GM19372 (cell line): ENCODE measurements at regions not wholly inside any gene's neighbourhood (a gene's known extent, or its start where the extent isn't known, plus 50 kb on each side); places are given as distances from the start of the nearest gene placed in this dataset.

ENCODE experiments used
- ATAC-seq: cut with Tn5 transposase; IDR thresholded peaks from one replicate; pipeline ENCODE4 v1.9.1; 2021; ENCODE audit warnings: mild to moderate bottlenecking, low read depth, moderate library complexity; ENCODE audit not compliant: unreplicated experiment

- ATAC-seq, result no peak
Observed at GRCh38 chrX:721354-721753, 90.8 kb downstream of the SHOX start.

- no peak for ATAC-seq
Observed at GRCh38 chrX:720825-721224, 90.2 kb downstream of the SHOX start.

- ATAC-seq, result no peak
Observed at GRCh38 chrX:720250-720649, 89.7 kb downstream of the SHOX start.

GRCh38 chrX:716136-716535 lies 85.5 kb downstream of the SHOX start:
- ATAC-seq, result no peak

- ATAC-seq, result no peak
Observed at GRCh38 chrX:714131-714530, 83.5 kb downstream of the SHOX start.
